ENCODE measurements at regions not wholly inside any gene's neighbourhood (a gene's known extent, or its start where the extent isn't known, plus 50 kb on each side); places are given as distances from the start of the nearest gene placed in this dataset.
A peak's percentile ranks its signal among the peaks of the same experiment; 100 is the strongest.

DNA sequence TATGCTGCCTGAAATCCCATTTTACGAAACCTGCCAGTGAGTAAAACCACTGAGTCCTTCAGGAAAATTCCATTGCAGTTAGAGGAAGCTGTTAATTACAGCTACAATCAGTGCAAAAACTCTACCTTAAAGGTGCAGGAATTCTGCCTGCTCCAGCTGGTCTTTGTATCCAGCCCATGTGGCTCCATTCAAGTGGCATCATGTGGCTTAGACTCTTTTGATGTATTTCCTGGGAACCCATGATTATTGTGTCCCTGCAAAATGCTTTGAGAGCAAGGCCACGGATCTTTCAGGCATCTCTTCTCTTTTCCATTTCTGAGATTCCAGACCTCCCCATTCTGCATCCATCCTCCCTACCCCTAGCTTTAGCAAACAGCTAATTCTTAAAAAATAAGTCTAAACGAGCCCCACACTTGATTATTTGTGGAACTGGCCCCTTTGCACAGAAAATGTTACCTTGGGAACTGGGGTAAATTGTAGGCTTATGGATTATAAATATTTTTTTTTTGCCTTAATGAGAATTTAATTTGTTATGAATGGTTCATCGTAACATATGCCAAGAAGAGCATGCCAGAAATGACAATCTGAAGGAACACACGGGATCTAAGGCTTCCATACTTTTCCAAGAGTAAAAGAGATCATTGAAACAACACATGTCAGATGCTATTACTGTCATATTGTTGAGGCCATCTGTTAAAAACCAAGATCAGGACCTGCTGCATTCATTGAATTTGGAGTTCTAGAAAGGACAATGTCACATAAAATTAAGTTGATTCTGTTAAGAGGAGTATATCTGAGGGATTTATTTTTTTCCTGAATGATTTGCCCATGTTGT lies 144.6 kb downstream of the TPH2 start:
- DNase-seq = no peak

DNA sequence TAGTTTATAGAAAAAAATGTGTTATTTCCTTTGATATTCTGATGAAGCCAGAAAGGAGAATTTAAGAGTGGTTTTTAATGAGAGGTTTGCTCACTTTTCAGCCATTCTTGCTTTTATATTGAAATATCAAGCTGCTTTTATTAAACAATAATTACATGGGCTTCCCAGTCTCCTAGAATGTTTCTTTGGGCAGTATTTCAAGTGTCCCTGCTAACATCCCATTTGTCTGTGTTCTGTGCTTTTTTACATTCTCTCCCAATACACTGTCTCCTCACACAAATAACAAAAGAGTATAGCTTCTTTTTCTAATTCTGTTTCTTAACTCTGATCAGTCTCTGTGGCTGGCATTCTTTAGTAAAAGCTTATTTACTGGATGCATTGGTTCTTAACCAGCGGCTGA lies 145.4 kb downstream of the TPH2 start:
- no peak for DNase-seq

DNA sequence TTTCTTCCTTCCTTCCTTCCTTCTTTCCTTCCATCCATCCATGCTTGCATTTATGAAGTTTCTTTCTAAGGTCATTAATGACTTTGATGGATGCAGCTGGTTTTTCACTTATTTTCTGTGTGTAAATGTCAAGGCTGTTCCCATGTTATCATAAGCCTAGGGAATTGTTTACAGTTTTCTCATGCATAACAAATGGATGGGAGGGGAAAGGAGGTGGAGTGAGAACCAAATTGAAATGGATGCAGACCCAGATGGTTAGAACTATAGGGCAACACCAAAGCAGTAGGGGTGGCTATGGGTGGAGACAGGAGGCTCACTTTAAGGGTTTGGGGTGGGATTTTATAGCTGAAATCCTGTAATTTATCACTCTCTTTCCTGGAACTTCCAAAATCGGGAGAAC lies 146.2 kb downstream of the TPH2 start:
- DNase-seq = no peak

DNA sequence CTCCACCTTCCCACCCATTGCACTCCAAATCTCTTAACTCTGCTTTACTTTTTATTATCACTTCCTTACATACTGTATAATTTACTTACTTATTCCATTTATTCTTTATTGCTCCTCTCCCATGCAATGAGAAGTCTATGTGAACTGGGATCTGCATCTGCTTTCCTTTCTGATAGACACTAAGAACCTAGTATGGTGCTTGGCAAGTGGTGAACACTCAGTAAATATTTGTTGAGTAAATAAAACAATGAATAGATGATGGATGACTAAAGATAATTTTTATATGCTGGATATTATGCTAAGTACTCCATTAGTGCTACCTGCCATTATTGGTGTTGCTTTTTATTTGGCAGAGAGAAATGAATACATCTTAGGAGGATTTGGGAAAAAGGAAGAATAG lies 151.0 kb downstream of the TPH2 start:
- no peak for DNase-seq

DNA sequence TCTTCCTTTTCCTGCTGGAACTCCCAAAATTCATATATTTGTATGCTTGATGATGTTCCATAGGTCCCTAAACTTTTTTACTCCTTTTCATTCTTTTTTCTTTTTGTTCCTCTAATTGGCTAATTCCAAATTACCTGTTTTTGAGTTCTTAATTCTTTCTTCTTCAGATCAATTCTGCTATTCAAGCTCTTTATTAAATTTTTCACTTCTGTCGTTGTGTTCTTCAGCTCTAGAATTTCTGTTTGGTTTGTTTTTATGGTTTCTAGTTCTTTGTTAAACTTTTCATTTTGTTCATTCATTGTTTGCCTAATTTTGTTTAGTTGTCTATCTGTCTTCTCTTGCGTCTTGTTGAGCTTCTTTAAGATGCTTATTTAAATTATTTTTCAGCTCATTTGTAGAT lies 154.8 kb downstream of the TPH2 start:
- no peak for DNase-seq

DNA sequence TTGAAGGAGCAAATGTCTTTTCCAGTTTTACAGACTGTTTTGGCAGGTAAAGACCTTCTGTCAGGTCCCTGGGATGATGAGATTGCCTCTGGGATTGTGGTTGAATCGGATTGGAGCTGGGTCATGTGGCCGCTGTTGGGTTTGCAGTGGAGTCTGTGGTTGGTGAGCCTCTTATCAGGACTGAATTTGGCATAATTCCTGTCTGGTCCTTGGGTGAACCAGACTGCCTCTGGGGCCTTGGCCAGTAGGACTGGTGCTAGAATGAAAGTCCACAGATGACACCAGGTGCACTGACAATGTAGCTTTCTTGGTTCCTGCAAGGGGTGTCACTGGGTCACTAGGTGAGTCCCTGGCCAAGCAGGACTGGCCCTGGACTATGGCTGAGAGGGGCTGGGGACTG lies 155.3 kb downstream of the TPH2 start:
- DNase-seq = no peak

DNA sequence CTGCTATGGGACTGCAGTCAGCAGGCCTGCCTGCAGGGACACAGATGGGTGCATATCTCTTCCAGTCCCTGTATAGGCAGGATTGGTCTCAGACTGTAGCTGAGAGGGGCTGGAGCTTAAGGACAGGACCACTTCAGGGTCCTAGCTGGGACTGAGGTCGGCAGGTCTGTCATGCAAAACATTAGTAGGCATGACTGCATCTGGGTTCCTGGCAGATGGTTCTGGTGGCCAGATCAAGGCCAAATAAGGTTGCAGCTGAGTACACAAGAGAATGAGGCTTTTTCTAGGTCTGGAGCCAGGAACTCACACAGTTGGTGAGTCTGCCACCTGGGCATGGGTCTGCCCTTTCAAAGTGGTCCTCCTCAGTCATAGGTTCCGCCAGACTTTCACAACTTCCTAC lies 155.8 kb downstream of the TPH2 start:
- DNase-seq = no peak

DNA sequence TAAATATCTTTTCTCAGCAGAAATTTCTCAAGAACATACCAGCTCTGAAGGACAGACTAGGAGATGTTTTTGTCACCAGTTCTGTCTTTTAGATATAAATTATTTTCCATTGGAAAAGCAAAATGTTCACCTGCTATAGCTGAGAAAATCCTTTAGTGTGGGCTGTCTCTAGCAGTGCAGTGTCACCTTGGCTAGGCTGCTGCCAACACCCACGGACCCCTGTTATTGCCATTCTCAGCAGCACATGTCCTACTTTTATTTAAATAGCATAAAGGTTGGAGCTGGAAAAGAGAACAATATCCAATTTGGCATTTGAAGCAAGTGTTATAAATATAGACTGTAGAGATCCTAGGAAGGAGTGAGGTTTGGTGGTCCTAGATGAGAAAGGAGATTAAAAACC lies 156.4 kb downstream of the TPH2 start:
- DNase-seq = no peak

DNA sequence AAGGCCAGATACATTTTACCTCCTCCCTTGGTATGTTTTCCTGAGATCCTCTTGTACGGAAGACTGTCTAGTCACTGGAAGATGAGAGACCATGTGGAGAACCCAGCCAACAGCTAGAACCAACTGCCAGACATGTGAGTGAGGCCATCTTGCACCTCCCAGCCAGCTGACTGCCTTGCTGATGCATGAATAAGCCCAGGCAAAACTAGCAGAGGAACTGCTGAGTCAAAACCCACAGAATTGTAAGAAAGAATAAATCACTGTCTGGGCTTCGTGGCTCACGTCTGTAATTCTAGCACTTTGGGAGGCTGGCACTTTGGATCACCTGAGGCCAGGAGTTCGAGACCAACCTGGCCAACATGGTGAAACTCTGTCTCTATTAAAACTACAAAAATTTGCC lies 160.0 kb downstream of the TPH2 start:
- no peak for DNase-seq

DNA sequence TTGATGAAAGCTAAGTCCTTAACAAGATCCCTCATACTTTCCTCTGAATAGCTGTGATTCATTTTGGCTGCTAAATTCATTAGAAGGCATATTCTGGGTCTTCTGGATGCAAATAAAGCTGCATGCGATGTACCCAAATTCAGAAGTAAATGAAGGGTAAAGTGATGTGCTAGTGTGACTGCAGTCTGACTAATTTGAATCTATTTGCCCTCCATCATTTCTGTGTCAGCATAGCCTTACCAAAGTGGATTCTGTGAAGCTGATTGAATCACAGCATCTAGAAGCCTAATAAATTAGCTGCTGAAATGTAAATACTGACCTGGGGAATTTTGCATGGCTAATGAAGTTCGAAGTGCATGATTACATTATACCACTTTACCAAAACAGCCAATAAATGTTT lies 162.2 kb downstream of the TPH2 start:
- no peak for DNase-seq

DNA sequence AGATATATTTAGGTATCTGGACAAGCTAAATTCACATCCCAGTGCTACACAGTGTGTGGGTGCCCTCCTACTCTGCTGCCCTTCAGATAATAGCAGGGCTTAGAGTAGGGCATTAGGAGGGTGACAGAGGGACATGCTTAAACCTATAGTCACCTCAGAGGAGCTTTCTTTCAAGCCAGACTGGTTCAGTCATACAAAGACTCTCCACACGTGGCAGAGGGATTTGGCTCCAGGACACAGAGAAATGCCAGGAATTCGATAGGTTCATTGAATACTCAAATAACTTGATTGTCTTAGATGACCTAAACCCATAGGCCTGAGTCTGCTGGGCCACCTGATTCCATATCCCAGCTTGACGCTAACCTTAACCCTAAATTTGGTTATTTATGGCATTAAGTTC lies 163.5 kb downstream of the TPH2 start:
- DNase-seq = no peak

DNA sequence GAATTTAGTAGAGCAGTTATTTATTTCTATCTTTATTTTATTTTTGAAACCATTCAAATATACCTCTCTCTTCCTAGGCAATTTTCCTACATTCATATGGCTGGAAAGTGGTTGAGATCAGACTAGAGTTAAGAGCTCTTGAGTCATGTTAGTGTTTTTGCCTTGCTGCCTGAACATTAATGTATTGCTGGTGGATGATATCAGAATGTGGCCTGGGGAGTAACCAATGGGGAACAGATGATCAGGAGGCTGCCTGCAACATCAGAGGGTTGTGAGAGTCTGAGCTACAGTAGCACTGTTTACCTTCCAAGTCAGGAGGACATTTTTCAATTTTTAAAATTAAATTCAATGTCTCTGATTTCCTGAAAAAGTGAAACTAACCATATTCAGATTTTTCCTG lies 166.3 kb upstream of the TRHDE start:
- no peak for DNase-seq

DNA sequence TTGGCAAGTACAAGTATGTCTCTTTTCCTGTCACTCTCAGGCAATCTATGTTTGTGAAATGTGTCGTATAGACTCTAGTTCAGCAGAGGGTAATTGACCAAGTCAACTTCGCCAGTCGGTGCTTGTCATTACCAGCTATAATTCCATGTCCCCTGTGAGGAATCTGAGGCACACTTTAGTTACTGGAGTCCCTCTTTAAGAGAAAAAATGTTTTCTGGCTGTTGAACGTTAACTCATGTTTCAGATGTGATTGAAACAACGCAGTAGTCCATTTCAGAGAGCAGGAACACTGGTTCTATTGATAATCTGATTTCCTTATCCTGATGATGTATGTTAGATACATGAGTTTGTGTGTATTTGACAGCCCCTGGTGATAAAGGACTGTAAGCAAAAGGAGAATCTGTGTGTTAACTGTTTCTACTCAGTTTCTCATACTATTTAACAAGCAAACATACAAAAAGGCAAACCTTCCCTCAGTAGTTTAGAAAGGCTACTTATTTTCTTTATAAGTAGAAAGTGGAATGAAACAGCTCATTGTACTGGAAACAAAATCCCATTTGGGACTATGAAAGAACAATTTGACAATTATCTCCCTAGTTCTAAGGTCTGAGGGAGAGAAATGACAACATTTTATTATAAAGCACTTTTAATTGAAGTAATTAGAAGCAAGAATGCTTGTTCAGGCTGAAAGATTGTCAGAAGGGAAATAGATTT lies 161.1 kb upstream of the TRHDE start:
- DNase-seq = no peak

DNA sequence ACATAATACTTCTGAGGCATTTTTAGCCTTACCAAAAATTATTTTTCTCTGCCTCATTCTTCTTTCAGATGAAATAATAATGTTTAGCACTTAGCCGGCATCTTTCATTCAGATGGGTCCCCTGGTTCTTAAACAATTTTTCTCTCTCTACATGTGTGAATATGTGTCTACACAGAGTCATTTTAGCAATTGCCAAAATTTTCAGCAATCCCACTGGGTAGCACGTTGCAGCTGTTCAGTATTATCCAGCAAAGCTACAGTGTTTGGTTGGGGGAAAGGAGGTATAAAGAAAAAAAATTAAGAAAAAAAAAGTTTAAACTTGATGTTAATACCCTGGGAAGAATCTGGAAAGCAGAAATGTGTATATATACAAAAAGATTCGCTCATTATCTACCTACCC lies 160.5 kb upstream of the TRHDE start:
- no peak for DNase-seq

DNA sequence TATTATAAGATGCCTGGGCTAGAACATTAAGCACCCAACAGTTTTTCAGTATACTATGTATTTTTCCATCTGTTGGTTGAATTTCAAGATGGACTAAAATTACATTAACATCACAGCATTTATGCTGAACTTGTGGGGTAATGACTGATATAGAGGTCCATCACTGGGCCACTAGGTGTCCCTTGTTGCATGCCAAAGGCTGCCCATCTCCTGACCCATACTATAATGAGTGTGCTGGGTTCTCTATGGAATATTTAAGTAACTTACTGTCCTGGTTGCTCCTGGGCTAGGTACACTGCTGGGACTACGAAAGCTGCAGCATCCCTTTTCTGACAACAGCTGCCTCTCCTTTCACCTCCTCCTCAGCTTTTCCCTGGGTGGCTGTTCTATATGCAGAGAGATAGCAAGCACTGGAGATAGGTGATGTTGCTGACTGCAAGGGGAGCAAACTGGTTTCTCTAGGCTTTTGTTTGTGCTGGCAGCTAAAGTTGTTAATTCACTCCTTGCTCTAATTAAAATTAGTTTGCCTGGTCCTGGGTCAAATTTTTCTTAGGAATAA lies 138.6 kb upstream of the TRHDE start:
- DNase-seq = peak; percentile 12

DNA sequence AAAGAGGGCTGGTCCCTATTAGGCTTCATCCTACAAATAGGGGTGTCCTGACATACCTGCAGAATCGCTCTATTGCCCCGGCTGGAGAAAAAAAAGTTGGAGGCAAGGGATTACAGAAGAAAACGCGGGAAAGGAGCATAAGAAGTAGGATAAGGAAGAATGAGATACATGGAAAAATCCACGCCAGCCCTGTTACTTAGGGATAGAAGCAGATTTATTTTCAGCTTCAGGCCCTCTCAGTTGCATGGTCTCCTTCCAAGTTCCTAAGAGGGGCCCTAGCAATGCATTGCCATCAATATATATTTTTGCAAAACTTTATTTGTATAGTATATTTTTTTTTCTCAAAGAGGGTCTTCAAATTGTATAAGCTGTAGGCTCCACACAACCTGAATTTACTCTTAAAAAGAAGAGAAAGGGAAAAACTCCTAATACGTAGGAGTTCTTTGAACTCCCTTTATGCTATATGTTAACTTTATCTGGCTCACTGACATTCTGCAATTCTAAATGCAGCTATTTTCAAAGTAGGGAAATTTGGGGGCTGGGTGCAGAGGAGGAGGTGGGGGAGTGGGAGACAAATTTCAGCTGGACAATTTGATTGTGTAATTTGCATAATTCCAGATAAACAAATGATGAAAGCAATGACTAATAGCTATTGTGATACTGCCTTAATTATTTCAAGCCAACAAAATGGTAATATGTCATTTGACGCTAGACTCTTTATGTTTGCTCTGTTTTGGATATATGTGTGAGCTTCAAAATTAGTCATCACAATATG lies 137.7 kb upstream of the TRHDE start:
- no peak for DNase-seq

DNA sequence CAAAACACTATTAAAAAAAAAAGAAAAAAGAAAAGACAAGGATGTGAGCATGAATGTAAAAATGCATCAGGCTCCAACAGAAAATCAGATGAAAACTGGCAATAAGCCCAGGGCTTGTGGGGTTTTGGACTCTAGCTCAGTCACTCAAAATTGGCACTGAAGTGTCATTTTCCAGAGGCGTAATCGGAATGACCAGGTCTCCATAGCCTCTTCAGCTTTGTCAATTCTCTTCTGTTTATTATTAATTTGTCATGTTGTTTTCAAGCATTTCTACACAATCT lies 137.2 kb upstream of the TRHDE start:
- DNase-seq = no peak

DNA sequence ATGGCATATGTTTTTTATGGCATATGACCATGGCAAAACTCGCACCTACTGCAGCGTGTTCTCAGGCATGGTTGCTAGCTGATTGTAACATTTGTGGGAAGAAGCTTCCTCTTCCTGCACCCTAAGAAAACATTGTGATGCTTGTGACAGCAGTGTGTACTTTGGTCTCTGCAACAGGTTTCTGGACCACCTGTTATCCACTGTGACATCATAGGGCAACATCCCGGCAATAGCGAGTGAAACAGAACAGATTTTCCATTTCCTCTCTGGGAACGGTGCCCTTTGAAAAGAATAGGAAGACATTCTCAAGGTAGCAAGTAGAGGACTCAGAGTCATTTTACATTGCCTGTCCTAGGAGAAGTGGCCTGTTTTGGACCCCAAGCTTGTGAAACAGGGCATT lies 135.4 kb upstream of the TRHDE start:
- DNase-seq = no peak

DNA sequence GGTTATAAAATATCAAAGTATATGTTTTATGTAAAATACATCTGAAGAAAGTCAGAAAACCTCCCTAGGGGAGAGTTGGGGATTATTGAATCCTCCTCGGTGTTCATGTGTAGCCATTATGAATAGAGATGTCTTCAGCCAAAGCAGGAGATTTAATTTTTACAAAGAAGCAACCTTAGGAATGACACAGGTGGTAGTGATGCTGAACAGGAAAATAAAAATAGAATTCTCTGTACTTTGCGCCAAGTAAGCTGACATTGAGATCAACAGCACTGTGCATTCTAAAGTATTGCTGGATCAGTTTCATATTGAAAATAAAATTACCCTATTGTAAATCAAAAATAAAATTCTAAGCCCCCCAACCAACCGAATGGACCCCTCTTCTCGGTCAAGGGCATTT lies 132.8 kb upstream of the TRHDE start:
- no peak for DNase-seq

DNA sequence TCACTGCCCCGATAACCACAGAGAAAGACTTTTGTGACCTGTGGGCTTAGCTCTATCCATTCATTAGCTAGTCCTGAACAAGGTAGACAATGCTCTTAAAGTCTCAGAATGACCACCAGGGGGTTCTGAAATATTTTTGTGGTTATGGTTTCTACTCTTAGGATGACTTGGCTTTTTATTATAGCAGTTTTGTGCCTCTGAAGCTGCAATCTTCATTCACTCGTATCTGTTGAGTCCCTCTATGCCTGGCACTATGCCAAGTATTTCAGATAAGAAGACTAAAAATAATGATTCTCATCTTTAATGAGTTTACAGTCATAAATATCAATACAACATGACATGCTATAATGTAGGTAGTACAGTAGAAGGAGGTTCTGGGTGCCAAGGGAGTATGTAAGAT lies 130.8 kb upstream of the TRHDE start:
- peak; percentile 32 for DNase-seq

DNA sequence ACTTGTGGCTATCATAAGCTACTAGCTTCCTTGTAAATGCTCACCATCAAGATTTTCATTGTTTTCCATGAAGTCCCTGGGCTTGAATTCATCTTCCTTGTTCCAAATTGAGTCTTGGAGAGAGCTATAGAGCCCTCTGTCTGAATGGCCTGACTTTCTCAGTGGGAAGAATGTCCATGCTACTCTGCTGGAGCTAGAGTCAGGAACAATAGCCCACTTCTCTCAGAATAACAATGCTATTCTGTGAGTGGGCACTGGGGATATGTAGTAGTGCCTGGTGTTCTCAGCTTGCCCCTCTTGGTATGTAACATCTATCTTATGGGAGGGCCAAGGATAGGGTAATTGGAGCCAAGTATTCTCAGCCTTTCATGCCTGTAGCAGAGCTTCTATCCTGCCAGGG lies 127.6 kb upstream of the TRHDE start:
- DNase-seq = no peak

DNA sequence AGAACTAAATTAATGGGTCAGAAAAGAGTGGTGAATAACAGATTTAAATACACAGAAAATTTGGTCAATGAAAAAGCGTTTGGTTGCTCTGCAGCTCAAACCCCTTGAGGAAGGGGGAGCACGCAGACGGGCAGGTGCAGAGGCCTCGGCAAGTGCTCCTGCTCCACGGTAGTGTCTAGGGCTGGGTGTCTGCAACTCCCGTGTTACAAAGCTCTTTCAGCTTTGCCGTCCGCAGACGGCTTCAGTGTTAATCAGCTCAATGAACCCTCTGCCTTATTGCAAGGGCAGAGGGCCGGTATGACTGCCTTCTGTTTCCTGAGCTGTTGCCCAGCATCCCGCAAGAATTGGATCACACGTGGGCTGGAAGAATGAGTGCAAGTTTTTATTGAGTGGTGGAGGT lies 125.7 kb upstream of the TRHDE start:
- DNase-seq = no peak

DNA sequence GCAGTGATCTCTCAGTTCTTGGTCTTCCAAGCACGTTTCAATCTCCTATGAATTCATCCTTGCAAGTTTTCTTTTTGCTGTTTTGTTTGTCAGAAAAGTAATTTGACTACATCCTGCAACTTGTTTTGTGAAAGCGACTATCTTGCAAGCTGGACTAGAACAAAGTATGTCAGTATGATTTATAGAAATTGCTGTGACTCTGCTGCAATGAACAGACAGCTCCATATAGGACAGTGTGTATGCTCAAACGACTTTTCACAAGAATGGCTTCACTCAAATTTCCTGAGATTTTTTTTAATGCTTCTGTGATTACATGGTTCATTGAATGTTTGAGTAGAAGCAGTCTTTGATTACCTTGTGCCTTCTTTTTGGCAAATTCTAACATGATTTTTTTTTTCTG lies 123.5 kb upstream of the TRHDE start:
- no peak for DNase-seq

DNA sequence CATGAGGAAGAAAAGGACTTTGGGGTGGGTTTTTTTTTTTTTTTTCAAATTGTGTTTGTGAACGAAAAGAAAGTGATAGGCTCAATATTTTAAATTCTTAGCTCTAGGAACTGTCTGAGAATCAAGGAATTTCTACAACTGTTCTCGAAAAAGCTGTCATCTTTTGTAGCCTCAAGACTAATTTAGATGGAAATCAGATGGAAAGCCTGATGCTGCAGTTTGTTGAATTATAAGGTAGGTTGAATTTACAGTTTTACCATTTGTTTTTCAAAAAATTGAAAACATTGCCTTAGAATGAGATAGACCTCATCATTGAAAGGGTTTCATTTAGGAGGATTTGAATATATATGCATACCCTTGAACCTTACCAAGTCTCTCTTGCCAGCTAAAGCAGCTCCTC lies 109.3 kb upstream of the TRHDE start:
- DNase-seq = no peak

Data from EL (cell line).